ENCODE measurements at regions not wholly inside any gene's neighbourhood (a gene's known extent, or its start where the extent isn't known, plus 50 kb on each side); places are given as distances from the start of the nearest gene placed in this dataset.

GRCh38 chr3:74510261-74510818 lies 104.1 kb downstream of the CNTN3 start (continued):
- no peak for TF ChIP-seq PML (IDR thresholded peaks at IDR 0.05; ENCODE audit: low read length)
- TF ChIP-seq HCFC1 (IDR thresholded peaks at IDR 0.05; ENCODE audit: low read length) = no peak
- TF ChIP-seq JUNB (IDR thresholded peaks at IDR 0.05) = no peak
- no peak for TF ChIP-seq POLR2AphosphoS2 (IDR thresholded peaks at IDR 0.05; ENCODE audit: low read depth, low read length)
- no peak for TF ChIP-seq GATAD2B (conservative IDR thresholded peaks at IDR 0.05; ENCODE audit: low read depth)
- TF ChIP-seq, protein P1, sequence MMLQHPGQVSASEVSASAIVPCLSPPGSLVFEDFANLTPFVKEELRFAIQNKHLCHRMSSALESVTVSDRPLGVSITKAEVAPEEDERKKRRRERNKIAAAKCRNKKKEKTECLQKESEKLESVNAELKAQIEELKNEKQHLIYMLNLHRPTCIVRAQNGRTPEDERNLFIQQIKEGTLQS (IDR thresholded peaks at IDR 0.05; ENCODE audit: borderline replicate concordance, extremely low read depth, low read depth, low read length) = no peak
- TF ChIP-seq PAX8 (IDR thresholded peaks at IDR 0.05) = no peak
- no peak for TF ChIP-seq NFYB (IDR thresholded peaks at IDR 0.05; ENCODE audit: insufficient read depth, low read depth, low read length)

DNA sequence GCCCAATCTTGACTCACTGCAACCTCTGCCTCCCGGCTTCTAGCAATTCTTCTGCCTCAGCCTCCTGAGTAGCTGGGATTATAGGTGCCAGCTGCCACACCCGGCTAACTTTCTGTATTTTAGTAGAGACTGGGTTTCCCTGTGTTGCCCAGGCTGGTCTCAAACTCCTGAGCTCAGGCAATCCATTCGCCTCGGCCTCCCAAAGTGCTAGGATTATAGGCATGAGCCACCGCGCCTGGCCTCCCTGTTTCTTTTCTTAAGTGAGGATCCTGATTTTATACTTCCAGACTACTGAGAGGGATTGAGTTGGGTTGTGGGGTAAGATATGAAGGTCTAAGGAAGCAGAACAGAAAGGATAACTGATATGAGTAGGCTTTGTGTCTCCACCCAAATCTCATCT lies 106.8 kb downstream of the CNTN3 start:
- no peak overlapping the region for H2AFZ ChIP-seq (ENCODE audit: control insufficient read depth, low read depth, low read length)
- H3K27ac ChIP-seq (ENCODE audit: control insufficient read depth, insufficient read depth) = no peak overlapping the region
- ChIA-PET CTCF (interaction anchor here (0.6 kb wide), 1 partner anchor 106 kb away, joined by 3 read pairs; no protein-coding TSS in a partner anchor), POLR2A (no interaction called here), SMC1A (ENCODE audit: uncharacterized antibody, unreplicated experiment) (no interaction called here), RAD21 (ENCODE audit: unreplicated experiment) (no interaction called here)
- H4K20me1 ChIP-seq (ENCODE audit: control insufficient read depth, insufficient read depth) = no peaks in the 10 kb centered on the region
- H3K9ac ChIP-seq (ENCODE audit: control insufficient read depth, insufficient read depth, low read length) = no peak overlapping the region
- H3K9me3 ChIP-seq (replicated peaks; ENCODE audit: control insufficient read depth, insufficient read depth, low read length) = no peaks in the 10 kb centered on the region
- no peaks in the 10 kb centered on the region for H3K36me3 ChIP-seq (ENCODE audit: control insufficient read depth in 2 of 2, insufficient read depth in 2 of 2, low read length in 1 of 2)
- intact Hi-C loops (cut with micrococcal nuclease; ENCODE audit: unreplicated experiment) (no loop called here), in situ Hi-C loops (cut with MboI) (no loop called here)
- no peaks in the 10 kb centered on the region for H3K27me3 ChIP-seq (replicated peaks in 1 of 2; ENCODE audit: control insufficient read depth in 2 of 2, insufficient read depth in 2 of 2, low read length in 1 of 2)
- no peak overlapping the region for H3K4me3 ChIP-seq
- no peaks in the 10 kb centered on the region for H3K4me1 ChIP-seq (ENCODE audit: control insufficient read depth, insufficient read depth, low read length)
- BruUV-seq (replicated peaks) = no TSS peak
- FAIRE-seq (no peak), ATAC-seq (no peak), DNase-seq (ENCODE audit: low read depth, low spot score) (no peak)
- H3K79me2 ChIP-seq (ENCODE audit: control insufficient read depth, insufficient read depth, low read length) = no peaks in the 10 kb centered on the region
- H3K4me2 ChIP-seq (ENCODE audit: control insufficient read depth, insufficient read depth) = no peak overlapping the region
- 35% methylated on average over 6 of the region's 6 CpGs for WGBS (ENCODE audit: insufficient coverage, insufficient replicate concordance, low lambda C conversion rate, missing lambda C conversion rate)
- TF ChIP-seq SREBF1 (IDR thresholded peaks at IDR 0.05; ENCODE audit: low read length) = no peak
- TF ChIP-seq POU2F2 (IDR thresholded peaks at IDR 0.05; ENCODE audit: borderline replicate concordance, low read depth, low read length) = no peak
- TF ChIP-seq JUNB (IDR thresholded peaks at IDR 0.05) = no peak
- TF ChIP-seq, protein P2, sequence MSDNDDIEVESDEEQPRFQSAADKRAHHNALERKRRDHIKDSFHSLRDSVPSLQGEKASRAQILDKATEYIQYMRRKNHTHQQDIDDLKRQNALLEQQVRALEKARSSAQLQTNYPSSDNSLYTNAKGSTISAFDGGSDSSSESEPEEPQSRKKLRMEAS (IDR thresholded peaks at IDR 0.05; ENCODE audit: low read depth, low read length) = no peak
- no peak for TF ChIP-seq PBX3 (IDR thresholded peaks at IDR 0.05; ENCODE audit: insufficient replicate concordance, low read depth, low read length)
- TF ChIP-seq YY1 (IDR thresholded peaks at IDR 0.05; ENCODE audit: low read depth, low read length) = no peak
- no peak for TF ChIP-seq GABPA (IDR thresholded peaks at IDR 0.05; ENCODE audit: low read depth)
- TF ChIP-seq, protein P3, sequence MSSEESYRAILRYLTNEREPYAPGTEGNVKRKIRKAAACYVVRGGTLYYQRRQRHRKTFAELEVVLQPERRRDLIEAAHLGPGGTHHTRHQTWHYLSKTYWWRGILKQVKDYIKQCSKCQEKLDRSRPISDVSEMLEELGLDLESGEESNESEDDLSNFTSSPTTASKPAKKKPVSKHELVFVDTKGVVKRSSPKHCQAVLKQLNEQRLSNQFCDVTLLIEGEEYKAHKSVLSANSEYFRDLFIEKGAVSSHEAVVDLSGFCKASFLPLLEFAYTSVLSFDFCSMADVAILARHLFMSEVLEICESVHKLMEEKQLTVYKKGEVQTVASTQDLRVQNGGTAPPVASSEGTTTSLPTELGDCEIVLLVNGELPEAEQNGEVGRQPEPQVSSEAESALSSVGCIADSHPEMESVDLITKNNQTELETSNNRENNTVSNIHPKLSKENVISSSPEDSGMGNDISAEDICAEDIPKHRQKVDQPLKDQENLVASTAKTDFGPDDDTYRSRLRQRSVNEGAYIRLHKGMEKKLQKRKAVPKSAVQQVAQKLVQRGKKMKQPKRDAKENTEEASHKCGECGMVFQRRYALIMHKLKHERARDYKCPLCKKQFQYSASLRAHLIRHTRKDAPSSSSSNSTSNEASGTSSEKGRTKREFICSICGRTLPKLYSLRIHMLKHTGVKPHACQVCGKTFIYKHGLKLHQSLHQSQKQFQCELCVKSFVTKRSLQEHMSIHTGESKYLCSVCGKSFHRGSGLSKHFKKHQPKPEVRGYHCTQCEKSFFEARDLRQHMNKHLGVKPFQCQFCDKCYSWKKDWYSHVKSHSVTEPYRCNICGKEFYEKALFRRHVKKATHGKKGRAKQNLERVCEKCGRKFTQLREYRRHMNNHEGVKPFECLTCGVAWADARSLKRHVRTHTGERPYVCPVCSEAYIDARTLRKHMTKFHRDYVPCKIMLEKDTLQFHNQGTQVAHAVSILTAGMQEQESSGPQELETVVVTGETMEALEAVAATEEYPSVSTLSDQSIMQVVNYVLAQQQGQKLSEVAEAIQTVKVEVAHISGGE (CRISPR knock-in tag; IDR thresholded peaks at IDR 0.05) = no peak
- TF ChIP-seq SIN3A (IDR thresholded peaks at IDR 0.05; ENCODE audit: low read depth, low read length) = no peak
- TF ChIP-seq, protein P4, sequence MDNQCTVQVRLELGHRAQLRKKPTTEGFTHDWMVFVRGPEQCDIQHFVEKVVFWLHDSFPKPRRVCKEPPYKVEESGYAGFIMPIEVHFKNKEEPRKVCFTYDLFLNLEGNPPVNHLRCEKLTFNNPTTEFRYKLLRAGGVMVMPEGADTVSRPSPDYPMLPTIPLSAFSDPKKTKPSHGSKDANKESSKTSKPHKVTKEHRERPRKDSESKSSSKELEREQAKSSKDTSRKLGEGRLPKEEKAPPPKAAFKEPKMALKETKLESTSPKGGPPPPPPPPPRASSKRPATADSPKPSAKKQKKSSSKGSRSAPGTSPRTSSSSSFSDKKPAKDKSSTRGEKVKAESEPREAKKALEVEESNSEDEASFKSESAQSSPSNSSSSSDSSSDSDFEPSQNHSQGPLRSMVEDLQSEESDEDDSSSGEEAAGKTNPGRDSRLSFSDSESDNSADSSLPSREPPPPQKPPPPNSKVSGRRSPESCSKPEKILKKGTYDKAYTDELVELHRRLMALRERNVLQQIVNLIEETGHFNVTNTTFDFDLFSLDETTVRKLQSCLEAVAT (IDR thresholded peaks at IDR 0.05) = no peak
- no peak for TF ChIP-seq SPI1 (IDR thresholded peaks at IDR 0.05; ENCODE audit: borderline replicate concordance, insufficient read depth, low read depth, low read length)

Measured in GM12878 (cell line).